GM12801 (cell line): ENCODE measurements at regions not wholly inside any gene's neighbourhood (a gene's known extent, or its start where the extent isn't known, plus 50 kb on each side); places are given as distances from the start of the nearest gene placed in this dataset.

Experiments
- CTCF ChIP-seq: IDR thresholded peaks from one replicate; pipeline ENCODE4 v1.5.1; 2011; ENCODE audit warnings: control low read depth; ENCODE audit not compliant: insufficient read length; ENCODE audit errors: extremely low read depth

DNA sequence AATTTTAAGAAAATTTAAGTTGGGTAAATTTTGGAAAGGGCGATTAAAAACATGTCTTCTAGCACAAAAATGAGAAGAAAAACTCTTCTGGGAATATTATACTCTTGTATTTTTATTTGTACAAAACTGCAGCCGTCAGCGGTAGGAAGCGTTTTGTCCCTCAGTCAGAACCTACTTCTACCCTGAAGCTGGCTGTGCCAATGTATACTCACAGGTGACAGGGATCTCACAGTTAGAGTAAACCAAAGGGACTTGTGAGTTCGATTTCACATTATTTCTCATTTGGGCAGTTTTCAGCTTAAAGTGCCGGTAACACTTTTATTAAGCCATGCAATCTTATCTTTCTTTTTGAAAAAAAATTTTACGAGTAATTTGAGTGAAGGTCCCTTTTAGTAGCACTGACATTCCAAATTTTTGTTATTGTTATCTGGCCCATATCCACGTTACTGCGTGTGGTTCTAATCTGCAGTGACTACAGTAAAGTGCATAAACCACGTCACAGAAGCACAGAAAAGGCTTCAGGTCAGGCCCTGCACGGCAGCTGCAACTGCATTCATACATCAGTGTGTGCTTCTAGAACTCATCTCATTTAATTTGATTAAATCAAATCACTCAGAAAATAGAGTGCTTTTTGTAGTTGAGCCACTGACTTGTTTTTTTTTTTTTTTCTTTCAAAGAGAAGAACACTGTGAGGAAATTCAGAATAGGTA is 387.3 kb downstream of the LIG4 start:
- no peak for TF ChIP-seq CTCF

DNA sequence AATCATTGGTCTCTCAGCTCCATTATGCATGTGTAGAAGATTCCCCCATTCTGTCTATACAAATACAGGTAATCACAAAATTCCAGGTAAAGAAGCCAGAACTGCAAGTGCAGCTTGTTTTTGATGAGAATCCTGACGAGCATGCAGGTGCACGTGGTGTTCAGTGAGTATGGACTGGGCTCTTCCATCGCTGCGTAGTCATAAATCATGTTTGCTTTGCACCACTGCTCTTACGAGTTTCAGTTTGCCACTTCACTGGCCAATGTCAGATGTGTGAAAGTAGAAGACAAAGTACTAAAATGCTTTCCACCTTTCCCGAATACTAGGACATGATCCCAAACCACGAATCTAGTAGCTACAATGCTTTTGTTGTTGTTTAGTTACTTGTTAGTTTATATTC is 390.7 kb downstream of the LIG4 start:
- no peak for TF ChIP-seq CTCF

- no peak for TF ChIP-seq CTCF
Measured at GRCh38 chr13:107822006-107822405, 393.3 kb downstream of the LIG4 start.

DNA sequence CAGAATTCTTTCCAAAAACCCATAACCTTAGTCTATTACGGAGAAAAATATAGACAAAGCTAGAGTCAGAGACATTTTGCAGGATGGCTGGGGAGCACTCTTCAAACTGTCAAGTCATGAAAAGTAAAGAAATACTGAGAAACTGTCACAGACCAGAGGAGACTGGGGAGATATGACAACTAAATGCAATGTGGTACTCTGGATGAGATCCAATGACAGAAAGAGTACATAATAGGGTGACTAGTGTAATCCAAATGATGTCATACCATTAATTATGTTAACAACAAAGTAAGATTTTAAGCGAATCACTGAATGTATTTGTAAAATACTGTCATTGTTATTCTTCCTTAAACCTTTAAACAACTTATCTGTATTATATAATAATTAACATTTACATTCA is 393.8 kb downstream of the LIG4 start:
- no peak for TF ChIP-seq CTCF

DNA sequence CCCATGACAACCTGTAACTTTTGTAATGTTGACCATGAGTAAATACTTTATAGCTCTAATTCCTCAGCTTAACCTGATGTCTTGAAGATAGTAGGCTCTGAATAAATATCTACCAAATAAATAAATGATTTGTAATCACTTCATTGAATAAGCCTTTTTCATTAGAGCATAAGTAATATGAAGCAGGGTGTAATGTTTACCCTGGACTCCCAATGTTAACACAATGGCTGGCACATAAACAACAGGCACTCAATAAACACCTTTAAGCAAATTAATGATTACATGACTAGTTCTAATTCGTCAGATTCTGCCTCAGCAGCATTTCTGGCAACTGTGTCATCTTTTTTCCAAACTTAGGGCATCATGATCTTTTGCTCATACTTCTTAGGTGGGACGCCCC is 396.3 kb downstream of the LIG4 start:
- TF ChIP-seq CTCF: no peak

DNA sequence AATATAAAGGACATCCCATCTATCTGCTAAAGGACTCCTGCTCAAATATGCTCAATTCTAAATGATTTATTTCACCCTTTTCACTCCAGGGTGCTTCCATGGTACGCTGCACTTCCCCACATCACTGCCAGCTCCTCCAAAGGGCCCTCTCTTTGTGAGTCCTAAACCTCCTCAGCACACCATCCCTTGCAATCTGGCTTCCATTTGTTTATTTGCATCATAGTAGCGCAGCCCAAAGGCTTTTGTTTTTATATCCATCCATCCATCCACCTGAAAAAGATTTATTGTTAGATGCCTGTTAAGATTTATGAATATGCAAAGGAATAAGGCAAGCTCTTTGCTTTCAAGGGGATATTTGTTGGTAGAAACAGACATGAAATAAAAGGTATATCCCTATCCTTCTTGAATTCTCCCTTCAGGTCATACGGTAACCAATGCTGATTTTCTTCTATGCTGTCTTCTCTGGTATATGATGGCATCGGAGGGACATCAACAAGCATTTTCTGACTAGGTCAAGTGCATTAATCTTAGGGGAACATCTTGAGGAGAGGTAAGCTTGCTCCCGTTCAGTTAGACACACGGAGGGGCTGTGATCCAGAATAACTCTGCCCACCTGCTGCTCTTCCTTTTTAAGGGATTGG is 397.6 kb downstream of the LIG4 start:
- TF ChIP-seq CTCF: no peak

DNA sequence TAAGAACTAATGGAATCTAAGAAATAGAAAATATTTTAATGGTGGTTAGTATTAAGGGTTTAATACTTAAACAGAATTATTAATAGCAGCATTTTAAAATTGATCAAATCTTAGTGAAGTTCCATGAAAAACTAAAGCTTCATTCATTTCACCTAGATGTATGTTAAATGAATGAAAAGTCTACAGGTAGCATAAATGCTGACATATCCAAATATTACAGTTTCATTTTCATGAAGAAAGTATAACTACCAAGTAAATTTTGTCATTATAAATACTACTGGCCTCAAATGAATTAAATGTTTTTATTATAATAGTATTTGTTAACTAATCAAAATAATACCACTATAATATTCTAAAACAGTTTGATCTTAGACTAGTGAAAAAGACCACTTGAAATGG is 403.3 kb downstream of the LIG4 start:
- TF ChIP-seq CTCF: no peak
